A673 (cell line): ENCODE measurements at regions not wholly inside any gene's neighbourhood (a gene's known extent, or its start where the extent isn't known, plus 50 kb on each side); places are given as distances from the start of the nearest gene placed in this dataset.

Experiments used
- EZH2 ChIP-seq: fragments of 200-600 bp; sonication (generic); IDR thresholded peaks from 2 replicates; pipeline ENCODE4 v1.6.1; 2017; ENCODE audit warnings: borderline replicate concordance, low read depth, mild to moderate bottlenecking, mixed read lengths, antibody characterized with exemption, low read length; ENCODE audit not compliant: poor library complexity, severe bottlenecking
- TF ChIP-seq, protein P1 (sequence below): fragments of 300-800, 200-600 bp; sonication (generic); conservative IDR thresholded peaks from 2 replicates; pipeline ENCODE4 v1.5.1; 2017; ENCODE audit warnings: low read depth, mild to moderate bottlenecking, antibody characterized with exemption, low read length, moderate library complexity, mixed read lengths

DNA sequence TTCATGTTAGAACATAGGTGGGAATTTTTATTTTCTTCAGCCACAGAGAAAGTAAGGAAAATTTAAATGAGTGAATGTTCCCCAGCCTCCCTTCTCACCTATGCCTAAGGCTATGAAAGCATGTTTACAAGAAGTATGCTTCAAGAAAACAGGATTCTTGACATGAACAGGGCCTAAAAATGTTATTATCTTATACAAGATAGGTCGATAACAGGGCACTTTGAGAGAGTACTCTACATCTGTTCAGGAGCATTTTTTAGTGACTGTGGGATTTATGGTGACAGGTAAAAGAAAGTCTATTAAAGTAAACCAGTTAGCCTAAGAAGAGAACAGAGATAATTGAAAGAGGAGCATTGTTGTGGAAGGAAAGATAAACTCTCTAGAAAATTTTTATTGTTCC, 222.9 kb upstream of the DAAM1 start:
- TF ChIP-seq, protein P1, sequence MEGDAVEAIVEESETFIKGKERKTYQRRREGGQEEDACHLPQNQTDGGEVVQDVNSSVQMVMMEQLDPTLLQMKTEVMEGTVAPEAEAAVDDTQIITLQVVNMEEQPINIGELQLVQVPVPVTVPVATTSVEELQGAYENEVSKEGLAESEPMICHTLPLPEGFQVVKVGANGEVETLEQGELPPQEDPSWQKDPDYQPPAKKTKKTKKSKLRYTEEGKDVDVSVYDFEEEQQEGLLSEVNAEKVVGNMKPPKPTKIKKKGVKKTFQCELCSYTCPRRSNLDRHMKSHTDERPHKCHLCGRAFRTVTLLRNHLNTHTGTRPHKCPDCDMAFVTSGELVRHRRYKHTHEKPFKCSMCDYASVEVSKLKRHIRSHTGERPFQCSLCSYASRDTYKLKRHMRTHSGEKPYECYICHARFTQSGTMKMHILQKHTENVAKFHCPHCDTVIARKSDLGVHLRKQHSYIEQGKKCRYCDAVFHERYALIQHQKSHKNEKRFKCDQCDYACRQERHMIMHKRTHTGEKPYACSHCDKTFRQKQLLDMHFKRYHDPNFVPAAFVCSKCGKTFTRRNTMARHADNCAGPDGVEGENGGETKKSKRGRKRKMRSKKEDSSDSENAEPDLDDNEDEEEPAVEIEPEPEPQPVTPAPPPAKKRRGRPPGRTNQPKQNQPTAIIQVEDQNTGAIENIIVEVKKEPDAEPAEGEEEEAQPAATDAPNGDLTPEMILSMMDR: no peak
- TF ChIP-seq EZH2: no peak
